ENCODE measurements at regions not wholly inside any gene's neighbourhood (a gene's known extent, or its start where the extent isn't known, plus 50 kb on each side); places are given as distances from the start of the nearest gene placed in this dataset.

- no peaks in the 10 kb centered on the region for H3K27me3 Mint-ChIP-seq (ENCODE audit: unreplicated experiment)
- H3K4me1 Mint-ChIP-seq (ENCODE audit: low read depth, unreplicated experiment): peaks cover 70% of the 10 kb centered on the region
- no peak overlapping the region for H3K4me3 Mint-ChIP-seq (ENCODE audit: low read depth, unreplicated experiment)
- CTCF ChIA-PET: interaction anchor here (0.6 kb wide), 1 partner anchor 258 kb away, joined by 4 read pairs; no protein-coding TSS in a partner anchor
- DNase-seq: no peak
- peaks cover 12% of the 10 kb centered on the region for H3K36me3 Mint-ChIP-seq (ENCODE audit: insufficient read depth, unreplicated experiment)
- no peak for TF ChIP-seq CTCF (IDR thresholded peaks at IDR 0.05; ENCODE audit: unreplicated experiment)
- no peak overlapping the region for H3K27ac Mint-ChIP-seq (ENCODE audit: unreplicated experiment)
- BruUV-seq (replicated peaks): no TSS peak
- H3K9me3 Mint-ChIP-seq (ENCODE audit: low read depth, unreplicated experiment): peaks cover 12% of the 10 kb centered on the region
- intact Hi-C loops (cut with micrococcal nuclease; ENCODE audit: unreplicated experiment): no loop called here
Observed at GRCh38 chr3:193884027-193884426, 251.9 kb upstream of the HES1 start.

GRCh38 chr3:193884652-193885051 is 251.3 kb upstream of the HES1 start:
- H3K36me3 Mint-ChIP-seq (ENCODE audit: insufficient read depth, unreplicated experiment): peaks cover 12% of the 10 kb centered on the region
- intact Hi-C loops (cut with micrococcal nuclease; ENCODE audit: unreplicated experiment): no loop called here
- no TSS peak for BruUV-seq (replicated peaks)
- CTCF ChIA-PET: no interaction called here
- no peak for TF ChIP-seq CTCF (IDR thresholded peaks at IDR 0.05; ENCODE audit: unreplicated experiment)
- no peak for DNase-seq
- peaks cover 12% of the 10 kb centered on the region for H3K9me3 Mint-ChIP-seq (ENCODE audit: low read depth, unreplicated experiment)
- H3K27ac Mint-ChIP-seq (ENCODE audit: unreplicated experiment): no peak overlapping the region
- no peak overlapping the region for H3K4me3 Mint-ChIP-seq (ENCODE audit: low read depth, unreplicated experiment)
- H3K27me3 Mint-ChIP-seq (ENCODE audit: unreplicated experiment): no peaks in the 10 kb centered on the region
- peaks cover 69% of the 10 kb centered on the region for H3K4me1 Mint-ChIP-seq (ENCODE audit: low read depth, unreplicated experiment)

- Mint-ChIP-seq H3K27me3 (ENCODE audit: unreplicated experiment) (no peaks in the 10 kb centered on the region), H3K4me3 (ENCODE audit: low read depth, unreplicated experiment) (no peak overlapping the region), H3K9me3 (ENCODE audit: low read depth, unreplicated experiment) (peaks cover 12% of the 10 kb centered on the region), H3K27ac (ENCODE audit: unreplicated experiment) (peak overlapping the region; percentile 10), H3K4me1 (ENCODE audit: low read depth, unreplicated experiment) (peaks cover 71% of the 10 kb centered on the region), H3K36me3 (ENCODE audit: insufficient read depth, unreplicated experiment) (peaks cover 12% of the 10 kb centered on the region)
- DNase-seq: peak; percentile 76
- TF ChIP-seq CTCF (IDR thresholded peaks at IDR 0.05; ENCODE audit: unreplicated experiment): no peak
- intact Hi-C loops (cut with micrococcal nuclease; ENCODE audit: unreplicated experiment): no loop called here
- BruUV-seq (replicated peaks): no TSS peak
- CTCF ChIA-PET: interaction anchor here (0.6 to 1.0 kb wide), 2 partner anchors 15 to 27 kb away, joined by 3 to 5 read pairs; no protein-coding TSS in a partner anchor
Observed at GRCh38 chr3:193885832-193886231, 250.1 kb upstream of the HES1 start.

GRCh38 chr3:193890016-193890897 is 245.7 kb upstream of the HES1 start:
- H3K36me3 Mint-ChIP-seq (ENCODE audit: insufficient read depth, unreplicated experiment): no peaks in the 10 kb centered on the region
- H3K27ac Mint-ChIP-seq (ENCODE audit: unreplicated experiment): no peak overlapping the region
- no peak for TF ChIP-seq CTCF (IDR thresholded peaks at IDR 0.05; ENCODE audit: unreplicated experiment)
- no peak overlapping the region for H3K4me3 Mint-ChIP-seq (ENCODE audit: low read depth, unreplicated experiment)
- H3K9me3 Mint-ChIP-seq (ENCODE audit: low read depth, unreplicated experiment): peaks cover 8% of the 10 kb centered on the region
- no peaks in the 10 kb centered on the region for H3K27me3 Mint-ChIP-seq (ENCODE audit: unreplicated experiment)
- peaks cover 43% of the 10 kb centered on the region for H3K4me1 Mint-ChIP-seq (ENCODE audit: low read depth, unreplicated experiment)
- no TSS peak for BruUV-seq (replicated peaks)
- DNase-seq: no peak
- intact Hi-C loops (cut with micrococcal nuclease; ENCODE audit: unreplicated experiment): no loop called here
- CTCF ChIA-PET: no interaction called here

All from Calu3 (cell line).